CD4-positive, alpha-beta T cell treated with Interleukin-4 for 1 hour (primary cell): ENCODE measurements at regions not wholly inside any gene's neighbourhood (a gene's known extent, or its start where the extent isn't known, plus 50 kb on each side); places are given as distances from the start of the nearest gene placed in this dataset.
"Not testable (repeated sequence)": the region's sequence is repeated elsewhere in the genome, so short reads cannot be mapped to it uniquely, and the experiment has no call there.

ENCODE experiments used
- DNase-seq, 2 donors: peaks; one replicate each; pipeline ENCODE4 v3.0.0-alpha.2; 2020 to 2022

DNA sequence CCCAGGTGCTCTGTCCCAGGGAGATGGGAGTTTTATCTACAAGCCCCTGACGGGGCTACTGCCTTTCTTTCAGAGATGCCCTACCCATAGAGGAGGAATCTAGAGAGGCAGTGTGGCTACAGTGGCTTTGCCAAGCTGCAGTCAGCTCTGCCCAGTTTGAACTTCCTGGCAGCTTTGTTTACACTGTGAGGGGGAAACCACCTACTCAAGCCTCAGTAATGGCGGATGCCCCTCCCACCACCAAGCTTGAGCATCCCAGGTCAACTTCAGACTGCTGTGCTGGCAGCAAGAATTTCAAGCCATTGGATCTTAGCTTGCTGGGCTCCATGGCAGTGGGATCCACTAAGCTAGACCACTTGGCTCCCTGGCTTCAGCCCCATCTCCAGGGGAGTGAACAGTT lies 53.1 kb upstream of the TMEM252 start:
- peak in 1 of 2 donors; percentile 20 for DNase-seq

DNA sequence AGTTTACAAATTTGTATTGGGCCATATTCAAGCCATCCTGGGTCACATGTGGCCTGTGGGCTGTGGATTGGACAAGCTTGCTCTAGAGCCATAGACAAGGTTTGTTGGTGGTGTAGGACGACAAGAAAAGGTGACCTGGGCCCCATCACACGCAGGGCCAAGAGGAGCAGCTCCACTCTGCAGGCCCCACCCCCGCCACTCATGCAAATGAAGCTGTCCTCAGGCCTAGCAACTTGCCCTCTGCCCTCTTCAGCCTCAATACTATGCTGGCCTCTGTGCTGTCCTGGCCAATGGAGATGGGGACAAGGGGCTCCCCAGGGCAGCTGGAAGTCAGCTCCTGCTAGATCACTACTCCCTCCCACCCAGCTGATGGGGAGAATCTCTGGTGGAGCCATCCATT lies 55.2 kb upstream of the TMEM252 start:
- DNase-seq = no peak

DNA sequence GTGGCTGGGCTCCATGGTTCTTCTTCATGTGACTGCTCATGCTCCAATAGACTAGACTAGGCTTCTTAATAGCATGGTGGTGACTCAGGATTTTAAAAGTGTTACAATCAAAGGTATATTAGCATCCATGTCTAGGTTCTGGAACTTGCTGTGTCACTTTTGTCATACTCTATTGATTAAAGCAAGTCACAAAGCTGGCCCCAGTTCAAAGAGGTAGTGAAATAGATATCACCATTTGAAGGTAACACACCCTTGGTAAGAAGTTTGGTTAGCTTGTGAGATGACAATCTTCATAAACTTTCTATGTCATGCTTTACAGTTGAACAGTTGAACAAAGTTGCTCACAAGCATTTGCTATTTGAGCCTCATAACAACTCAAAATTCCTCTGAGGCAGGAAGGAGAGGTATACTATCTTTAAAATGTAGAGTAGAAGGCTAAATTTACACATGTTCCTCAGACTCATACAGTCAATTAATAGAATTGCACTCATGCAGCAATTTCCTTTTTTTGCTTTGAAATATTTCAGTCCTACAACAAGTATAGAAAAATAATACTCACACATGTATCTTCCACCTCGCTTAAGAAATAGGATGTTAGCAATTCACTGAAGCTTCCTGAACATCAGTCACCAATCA lies 56.8 kb upstream of the TMEM252 start:
- DNase-seq = no peak

DNA sequence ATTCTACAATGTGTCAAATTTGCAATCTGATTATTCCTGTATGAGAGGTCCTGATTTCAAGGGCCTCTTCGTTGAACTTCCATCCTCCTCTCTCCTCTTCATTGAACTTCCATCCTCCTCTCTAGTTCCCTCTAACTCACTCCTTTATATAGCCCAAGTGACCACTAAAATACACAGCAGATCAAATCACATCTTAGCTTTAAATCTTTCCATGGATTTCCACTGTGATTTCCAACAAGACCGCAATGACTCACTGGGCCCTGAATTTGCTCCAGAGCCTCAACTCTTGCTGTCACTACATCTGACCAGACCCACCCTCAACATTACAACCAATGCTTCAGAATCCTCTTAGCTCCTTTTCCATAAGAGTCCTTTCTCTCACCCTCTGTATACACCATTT lies 59.1 kb upstream of the TMEM252 start:
- no peak for DNase-seq

DNA sequence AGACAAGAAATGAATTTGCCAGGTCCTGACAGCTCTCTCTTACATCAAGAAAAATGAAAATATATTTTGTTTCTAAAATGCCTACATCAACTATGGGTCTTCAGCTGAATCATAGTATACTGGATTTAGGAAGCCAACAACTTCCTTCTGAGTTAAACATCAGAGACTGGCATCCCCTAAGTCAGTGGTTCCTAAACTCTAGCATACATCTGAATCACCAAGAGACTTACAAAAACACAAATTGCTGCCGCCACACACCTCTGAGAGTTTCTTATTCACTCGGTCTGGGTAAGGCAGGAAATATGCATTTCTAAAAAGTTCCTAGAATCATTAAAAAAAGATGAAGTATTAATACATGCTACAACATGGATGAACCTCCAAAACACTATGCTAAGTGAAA lies 60.4 kb upstream of the TMEM252 start:
- no peak for DNase-seq

DNA sequence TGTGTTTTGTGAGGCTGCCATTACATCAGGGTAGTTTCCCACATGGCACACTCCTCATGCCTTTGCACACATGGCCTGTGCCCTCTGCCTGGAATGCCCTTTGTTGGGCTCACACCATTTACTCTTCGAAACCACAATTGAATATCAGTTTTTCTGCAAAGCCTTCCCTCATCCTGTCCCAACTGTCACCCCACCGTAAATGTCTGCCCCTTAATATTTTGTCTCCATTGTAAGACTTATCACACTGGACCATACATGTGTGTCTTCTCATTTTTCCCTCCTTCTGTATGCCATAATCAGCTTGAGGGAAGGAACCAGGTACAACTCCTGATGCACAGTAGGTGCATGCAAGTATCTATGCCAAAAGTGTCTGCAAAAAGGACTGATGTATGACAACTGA lies 62.7 kb upstream of the TMEM252 start:
- DNase-seq = no peak

DNA sequence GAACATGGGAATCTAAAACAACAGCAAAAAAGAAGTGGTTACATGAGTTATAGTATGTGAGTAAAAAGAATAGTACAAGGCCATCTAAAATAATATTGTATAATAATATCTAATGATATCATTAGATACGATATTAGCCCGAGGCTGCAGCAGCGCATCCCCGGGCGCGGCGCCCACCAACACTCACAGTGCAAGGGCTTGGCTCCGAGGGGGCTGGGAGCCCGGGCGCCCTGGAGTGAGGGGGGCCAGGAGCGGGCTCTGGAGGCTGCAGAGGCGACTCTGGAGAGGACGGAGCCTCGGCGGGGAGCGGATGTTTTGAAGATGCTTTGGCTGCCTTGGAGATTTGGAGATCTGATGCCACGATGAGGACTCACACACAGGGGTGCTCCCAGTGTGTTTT lies 68.1 kb upstream of the TMEM252 start:
- no peak for DNase-seq

DNA sequence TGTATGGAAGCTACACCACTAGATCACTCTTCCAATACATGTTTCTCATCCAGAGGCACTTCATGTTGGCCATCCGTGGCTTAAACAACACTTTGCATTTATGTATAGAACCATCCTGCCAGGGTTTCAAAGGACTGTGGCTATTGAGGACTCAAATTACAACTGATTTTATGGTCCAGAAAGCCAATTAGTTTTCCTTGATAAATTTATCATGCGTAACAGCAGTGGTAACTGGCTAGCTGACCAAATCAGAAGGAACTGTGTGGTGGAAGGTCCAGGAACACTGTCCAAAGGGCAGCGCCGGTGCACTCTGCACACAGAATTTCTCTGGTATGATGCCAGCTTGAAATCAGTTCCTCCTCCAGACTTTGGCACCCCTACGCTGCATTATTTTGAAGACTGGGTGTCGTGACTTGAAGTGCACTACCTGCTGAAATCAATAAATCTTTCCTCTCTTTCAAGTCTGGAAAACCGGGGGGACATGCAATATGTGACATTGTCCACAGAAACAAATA lies 69.3 kb upstream of the TMEM252 start:
- no peak for DNase-seq

DNA sequence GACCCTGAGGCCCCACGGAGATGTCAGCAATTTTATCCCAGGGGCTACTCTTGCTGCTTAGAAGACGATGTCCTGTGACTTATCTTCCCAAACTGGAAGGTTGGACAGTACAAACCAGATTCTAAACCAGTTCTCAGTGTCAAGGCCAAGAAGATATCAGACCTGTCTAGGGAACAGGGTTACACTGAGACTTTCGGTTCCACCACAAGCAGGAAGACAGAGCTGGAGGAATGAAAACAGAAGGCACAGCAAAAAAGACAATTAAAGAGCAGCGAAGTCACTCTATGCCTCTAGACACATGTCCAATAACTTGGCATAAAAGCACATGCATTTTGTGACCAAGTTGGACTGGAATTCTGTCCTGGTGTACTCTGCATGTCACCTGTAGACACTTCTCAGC lies 73.4 kb upstream of the TMEM252 start:
- DNase-seq = no peak

DNA sequence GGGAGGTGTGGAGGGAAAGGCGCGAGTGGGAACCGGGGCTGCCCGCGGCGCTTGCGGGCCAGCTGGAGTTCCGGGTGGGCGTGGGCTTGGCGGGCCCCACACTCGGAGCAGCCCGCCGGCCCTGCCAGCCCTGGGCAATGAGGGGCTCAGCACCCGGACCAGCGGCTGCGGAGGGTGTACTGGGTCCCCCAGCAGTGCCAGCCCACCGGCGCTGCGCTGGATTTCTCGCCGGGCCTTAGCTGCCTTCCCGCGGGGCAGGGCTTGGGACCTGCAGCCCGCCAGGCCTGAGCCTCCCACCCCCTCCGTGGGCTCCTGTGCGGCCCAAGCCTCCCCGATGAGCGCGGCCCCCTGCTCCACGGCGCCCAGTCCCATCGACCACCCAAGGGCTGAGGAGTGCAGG lies 76.3 kb upstream of the TMEM252 start:
- not testable (repeated sequence) for DNase-seq

DNA sequence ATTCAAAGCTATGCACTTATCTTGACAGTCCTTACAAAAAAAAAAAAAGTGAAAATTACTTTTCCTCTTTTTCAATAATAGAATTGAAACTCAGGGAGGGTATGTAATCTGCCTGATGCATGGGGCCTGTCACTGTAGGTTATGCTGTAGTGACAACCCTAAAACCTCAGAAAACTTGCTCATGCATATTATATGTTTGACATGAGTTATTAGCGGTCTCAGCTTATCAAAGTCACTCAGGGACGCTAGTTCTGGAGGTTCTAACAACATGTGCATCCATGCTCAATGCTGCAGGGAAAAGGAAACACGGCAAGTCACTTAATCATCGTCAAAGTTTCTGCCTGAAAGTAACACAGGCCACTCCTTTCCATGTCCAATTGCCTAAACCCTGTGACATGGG lies 78.4 kb upstream of the TMEM252 start:
- no peak for DNase-seq

DNA sequence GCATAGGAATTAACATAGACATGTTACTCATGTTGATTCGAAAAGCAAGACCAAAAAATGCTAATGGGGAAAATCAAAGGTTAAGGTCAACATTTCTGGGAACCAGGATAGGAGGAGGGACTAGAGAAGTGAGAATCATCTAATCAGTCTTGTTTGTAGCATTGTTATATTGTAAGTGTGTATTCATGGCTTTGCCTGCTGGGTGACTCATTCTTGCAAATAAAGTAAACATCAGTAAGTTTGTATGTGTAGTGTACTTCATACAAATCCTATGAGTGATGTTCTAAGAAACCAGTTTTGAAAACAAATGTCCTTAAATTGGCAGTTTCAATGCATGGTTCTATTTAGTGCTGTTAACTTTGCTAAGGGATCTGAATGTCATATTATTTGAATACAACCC lies 79.0 kb upstream of the TMEM252 start:
- DNase-seq = no peak

DNA sequence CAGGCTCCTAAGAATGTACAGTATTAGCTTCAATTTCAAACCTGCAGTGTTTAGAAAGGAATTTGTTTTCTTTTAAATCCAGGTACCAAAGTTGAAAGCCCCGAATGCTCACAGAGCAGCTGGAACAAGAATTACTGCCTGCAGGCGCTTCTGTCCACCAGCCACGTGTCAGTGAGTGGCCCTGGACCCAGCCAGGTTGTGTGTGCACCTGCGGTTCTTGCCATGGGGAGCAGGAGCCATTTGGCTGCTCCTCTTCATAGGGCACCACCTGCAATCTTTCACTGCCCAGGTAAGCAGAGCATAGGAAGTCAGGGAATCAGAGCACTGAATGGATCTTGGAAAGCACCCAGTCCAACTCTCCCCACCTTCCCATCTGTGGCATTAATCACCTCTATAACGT lies 79.5 kb upstream of the PIP5K1B start:
- no peak for DNase-seq

DNA sequence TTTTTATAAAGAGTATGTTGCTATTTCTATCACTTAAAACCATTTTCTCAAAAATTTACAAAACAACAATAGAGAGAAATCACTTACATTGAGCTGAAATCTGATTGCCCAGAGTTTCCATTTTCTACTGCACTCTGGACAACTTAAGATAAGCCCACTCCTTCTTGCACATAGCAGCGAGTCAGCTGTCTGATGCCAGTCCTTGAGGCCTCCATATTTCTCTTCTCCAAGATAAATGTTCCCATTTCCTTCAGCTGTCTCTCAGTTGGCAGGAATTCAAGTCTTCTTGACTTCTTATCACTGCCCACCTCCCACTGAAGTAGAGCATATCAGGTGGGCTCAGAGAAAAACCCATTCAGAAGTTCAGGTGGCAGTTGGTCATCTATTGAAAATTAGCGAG lies 78.5 kb upstream of the PIP5K1B start:
- DNase-seq = no peak

DNA sequence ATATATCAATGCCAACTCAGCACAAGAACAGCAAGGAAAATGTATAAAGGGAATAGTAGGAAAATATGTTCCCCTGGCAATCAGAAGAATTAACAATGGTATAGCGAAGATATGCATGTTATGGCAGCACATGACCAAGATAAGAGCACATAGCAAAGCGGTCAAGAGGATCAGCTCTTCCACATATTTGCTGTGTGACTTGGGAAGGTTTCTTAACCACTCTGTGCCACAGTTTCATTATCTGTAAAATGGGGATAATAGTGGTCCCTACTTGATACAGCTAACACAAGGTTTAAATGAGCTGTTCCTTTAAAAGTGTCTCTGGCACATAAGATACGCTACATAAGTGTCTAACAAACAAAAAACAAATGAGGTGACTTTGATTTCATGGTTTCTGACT lies 77.9 kb upstream of the PIP5K1B start:
- no peak for DNase-seq

DNA sequence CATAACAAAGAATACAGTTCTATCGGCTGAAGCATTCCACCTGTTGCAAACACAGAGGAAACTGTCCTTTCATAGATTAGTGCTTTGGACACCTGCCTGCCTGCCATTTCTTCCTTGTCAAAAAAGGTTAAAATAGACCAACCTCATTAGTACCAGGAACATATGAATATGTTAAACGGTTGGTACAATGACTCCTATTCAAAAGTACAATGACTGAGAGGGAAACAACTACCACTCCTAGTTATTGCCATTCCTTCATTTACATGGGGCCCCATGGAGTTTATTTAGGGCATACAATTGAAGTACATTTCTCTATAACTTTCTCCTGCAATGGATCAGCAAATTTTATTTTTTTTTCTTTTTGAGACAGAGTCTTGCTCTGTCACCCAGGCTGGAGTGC lies 77.4 kb upstream of the PIP5K1B start:
- no peak for DNase-seq

DNA sequence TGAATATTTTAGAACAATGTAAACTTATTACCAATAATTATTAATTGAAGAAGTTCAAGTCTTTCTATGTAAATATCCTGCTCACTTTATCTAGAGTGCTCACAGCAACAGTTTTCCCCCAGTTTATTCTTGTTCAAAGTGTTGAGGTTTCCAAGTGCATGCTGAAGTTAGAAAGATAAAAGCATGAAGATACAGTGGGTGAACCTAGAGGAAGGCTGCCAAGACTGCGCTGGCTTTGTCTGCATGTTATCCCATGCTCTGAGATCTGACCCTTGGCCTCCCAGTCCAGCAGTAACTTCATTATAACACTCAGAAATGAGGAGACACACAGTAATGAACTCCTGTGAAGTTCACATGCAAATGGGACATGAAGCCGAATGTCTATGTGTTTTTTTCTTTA lies 76.0 kb upstream of the PIP5K1B start:
- no peak for DNase-seq

DNA sequence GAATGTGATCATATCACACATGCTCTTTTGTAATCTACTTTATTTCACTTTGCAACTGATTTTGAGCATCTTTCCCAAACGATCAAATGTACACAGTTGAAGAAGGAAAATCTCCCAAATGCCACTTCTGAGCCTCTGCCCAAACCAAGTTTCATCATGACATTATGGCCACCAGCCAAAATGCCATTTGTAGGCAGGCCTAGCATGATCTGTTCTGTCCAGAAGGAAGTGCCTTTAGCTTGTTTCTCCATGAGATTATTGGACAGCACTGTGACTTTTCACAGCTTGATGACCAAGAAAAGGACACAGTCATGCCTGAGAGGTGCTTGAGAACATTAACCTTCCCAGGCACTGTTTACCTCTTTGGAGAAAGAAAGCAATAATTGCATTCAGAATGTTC lies 73.2 kb upstream of the PIP5K1B start:
- no peak for DNase-seq

DNA sequence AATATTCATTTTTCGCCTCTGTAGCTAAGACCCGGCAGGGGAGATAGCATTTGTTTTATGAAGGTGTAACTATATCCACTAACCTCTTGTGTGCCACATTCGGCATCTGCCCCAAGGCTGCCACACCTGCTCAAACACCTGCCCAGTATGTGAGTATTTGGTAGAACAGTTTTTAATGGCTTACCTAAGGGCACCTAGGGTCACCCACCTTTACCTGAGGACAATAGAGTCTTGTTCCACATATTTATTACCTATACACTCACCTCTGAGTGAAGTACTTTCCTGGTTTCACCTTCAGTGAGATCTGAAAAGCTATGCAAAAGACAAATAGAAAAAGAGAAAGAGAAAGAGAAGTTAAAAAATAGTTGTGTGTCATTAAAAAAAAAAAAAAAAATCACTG lies 68.0 kb upstream of the PIP5K1B start:
- DNase-seq = no peak

DNA sequence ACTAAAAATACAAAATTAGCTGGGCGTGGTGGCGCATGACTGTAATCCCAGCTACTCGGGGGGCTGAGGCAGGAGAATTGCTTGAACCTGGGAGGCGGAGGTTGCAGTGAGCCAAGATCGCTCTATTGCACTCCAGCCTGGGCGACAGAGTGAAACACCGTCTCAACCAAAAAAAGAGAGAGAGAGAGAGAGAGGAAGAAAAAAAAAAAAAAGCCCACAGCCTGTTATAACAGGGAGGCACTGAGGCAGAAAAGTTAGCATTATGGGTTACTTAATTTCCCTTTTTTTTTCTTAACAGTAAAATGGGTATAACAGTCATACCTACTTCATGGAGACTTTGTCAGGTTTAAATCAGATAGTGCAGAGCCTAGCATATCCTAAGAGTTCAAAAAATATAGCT lies 65.8 kb upstream of the PIP5K1B start:
- DNase-seq = peak in 1 of 2 donors; percentile 20

DNA sequence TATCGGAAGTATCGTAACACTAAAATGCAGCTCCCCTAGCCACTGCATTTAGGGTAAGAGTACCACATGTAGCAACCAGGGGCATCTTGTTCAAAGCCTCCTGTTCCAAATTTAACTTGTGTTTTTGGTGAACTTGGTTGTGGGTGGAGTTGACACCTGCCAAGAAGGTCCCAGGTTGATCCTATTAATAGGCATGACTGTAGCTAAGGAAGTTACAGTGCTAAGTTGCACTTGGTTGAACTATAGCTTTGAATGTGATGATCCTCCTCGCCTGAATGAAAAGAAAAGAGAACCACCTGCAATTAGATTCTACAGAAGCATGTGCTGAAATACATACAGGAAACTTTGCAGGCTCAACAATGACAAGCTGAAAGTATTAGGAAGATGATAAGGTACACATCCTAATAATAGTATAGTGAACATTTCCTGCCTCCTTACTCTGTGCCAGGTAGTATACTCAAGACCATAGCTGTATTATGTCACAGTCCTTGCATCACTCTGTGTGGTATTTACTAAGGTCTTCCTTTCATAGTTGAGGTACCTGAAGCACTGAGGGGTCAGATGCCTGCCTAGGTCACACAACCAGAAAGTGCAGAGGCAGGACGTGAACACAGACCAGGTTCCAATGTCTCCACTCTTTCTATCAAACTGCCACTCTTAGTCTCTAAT lies 64.5 kb upstream of the PIP5K1B start:
- peak in 1 of 2 donors; percentile 57 for DNase-seq

DNA sequence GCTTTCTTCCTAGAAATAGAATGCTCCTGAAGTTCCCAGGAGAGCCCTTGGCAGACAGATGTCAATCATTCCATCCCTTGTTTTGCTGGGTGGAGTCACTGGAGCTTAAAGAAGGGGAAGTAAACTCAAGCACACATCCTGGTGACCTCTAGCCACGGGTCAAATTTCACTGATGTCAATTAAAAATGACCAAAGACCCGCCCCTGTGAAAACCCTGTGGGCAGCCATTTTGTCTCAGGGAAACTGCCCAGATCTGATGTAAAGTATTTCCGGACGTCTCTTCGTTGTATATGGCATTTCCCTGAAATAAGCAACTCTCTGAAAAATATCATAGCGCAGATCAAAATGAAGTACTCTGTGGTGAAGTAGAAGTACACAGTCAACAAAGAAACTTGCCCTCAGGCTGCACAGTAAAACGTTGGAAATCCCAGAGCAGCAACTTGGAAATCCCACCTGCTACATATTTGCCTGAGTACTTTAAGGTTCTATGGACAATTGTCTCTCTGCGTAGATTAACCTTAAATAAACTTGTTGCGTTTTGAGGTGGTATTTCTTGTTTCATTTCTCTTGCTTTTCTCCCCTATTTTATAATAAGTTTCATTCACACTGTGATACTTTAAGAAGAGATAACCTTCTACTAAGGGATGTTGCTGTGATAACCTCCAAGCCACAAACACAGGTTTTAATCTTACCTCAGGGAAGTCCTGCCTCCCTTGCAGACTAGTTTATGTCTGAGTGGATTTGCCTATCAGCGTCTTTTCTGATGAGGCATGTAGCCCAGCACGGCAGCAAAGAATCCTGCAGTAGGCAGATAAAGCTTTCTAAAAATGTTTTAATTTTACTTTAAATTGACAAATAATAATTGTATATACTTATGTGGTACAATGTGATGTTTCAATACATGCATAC lies 60.9 kb upstream of the PIP5K1B start:
- DNase-seq = peak in 1 of 2 donors; percentile 55

DNA sequence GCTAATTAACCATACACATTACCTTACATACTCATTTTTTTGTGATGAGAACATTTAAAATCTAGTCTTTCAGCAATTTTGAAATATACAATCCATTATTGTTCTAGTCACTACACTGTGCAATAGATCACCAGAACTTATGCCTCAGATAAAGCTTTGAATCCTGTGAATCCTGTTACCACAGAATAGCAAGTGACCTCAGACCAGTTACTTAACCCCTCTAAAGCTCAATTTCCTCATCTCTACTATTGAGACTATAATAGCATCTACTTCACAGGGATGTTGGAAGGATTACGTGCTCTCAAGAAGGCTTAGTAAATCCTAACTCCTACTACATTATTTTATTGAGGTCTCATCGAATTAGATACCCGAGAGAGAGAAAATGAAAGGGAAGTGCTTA lies 60.2 kb upstream of the PIP5K1B start:
- no peak for DNase-seq

DNA sequence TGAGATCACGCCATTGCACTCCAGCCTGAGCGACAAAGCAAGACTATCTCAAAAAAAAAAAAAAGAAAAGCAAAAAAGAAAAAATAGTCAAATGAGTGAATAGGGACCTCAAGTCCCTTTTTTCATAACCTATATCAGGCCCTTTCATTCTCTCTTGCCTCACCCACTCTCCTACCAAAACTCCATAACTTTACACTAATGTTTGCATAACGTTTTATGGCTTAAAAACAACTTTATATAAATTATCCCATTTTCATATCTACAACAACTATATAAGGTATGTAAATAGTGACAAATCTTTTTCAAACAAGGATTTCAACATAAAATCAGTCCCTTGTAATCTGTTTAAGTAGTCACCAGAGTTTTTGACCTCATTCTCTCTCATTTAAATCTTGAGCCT lies 56.9 kb upstream of the PIP5K1B start:
- no peak for DNase-seq
